OCI-LY3 (cell line): ENCODE measurements at regions not wholly inside any gene's neighbourhood (a gene's known extent, or its start where the extent isn't known, plus 50 kb on each side); places are given as distances from the start of the nearest gene placed in this dataset.

Experiments used
- CTCF ChIP-seq: fragments of 200-600, 300-600 bp; sonication (generic); IDR thresholded peaks from 2 replicates; pipeline ENCODE4 v1.5.1; 2014; ENCODE audit warnings: antibody characterized with exemption, low read length, low read depth
- EZH2phosphoT487 ChIP-seq: fragments of 200-600 bp; shearing (Covaris generic); IDR thresholded peaks from 2 replicates; pipeline ENCODE4 v1.6.1; 2018; ENCODE audit warnings: antibody characterized with exemption, mixed run types, low read depth

DNA sequence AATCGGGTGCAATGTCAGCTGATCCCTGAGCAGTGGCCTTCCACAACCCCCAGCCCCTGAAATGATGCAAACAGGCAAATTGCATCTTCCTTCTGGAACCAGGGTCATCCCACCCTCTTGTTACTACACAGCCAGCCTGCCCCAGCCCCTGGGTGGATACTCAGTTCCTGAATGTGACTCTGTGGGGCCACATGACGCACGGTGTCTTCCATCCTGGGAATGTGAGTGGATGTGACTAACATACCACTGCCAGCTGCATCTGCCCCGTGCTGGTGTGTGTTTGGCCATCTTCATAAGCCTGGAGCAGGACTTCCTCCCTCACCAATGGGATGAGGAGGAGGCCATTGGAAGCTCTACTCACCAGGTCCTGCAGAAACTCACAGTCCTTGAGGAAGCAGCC lies 257.9 kb upstream of the ADAMTS16 start:
- TF ChIP-seq CTCF = no peak
- TF ChIP-seq EZH2phosphoT487 = no peak
